ENCODE measurements at regions not wholly inside any gene's neighbourhood (a gene's known extent, or its start where the extent isn't known, plus 50 kb on each side); places are given as distances from the start of the nearest gene placed in this dataset.
"Not testable (repeated sequence)": the region's sequence is repeated elsewhere in the genome, so short reads cannot be mapped to it uniquely, and the experiment has no call there.

DNA sequence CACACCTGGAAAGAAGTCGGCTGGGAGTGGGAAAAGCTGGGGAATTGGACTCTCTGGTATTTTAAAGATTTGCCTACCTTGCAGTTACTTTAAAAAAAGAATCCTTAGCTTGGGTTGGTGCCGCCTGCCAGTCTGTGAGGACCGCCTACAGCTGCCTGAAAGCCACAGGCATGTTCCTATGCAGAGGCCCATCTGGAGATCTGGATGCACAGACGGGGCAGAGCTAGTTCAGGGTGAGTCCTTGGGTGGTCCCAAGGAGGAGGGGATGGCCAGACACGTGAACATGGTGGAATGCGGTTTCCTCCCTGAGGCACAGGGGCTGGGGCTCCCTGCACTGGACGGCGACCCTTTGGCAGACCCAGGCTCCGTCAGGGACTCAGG, 113.2 kb upstream of the IQSEC1 start:
- no peak for ATAC-seq
- 56% methylated on average over 3 of the region's 9 CpGs; no CpG with 5 or more reads in 1 of the 2 donors for WGBS, 2 donors (ENCODE audit: low coverage in 1 of 2)
- no peak for TF ChIP-seq EP300 (IDR thresholded peaks at IDR 0.05)
- TF ChIP-seq POLR2A (IDR thresholded peaks at IDR 0.05), result no peak
- TF ChIP-seq, protein P1, sequence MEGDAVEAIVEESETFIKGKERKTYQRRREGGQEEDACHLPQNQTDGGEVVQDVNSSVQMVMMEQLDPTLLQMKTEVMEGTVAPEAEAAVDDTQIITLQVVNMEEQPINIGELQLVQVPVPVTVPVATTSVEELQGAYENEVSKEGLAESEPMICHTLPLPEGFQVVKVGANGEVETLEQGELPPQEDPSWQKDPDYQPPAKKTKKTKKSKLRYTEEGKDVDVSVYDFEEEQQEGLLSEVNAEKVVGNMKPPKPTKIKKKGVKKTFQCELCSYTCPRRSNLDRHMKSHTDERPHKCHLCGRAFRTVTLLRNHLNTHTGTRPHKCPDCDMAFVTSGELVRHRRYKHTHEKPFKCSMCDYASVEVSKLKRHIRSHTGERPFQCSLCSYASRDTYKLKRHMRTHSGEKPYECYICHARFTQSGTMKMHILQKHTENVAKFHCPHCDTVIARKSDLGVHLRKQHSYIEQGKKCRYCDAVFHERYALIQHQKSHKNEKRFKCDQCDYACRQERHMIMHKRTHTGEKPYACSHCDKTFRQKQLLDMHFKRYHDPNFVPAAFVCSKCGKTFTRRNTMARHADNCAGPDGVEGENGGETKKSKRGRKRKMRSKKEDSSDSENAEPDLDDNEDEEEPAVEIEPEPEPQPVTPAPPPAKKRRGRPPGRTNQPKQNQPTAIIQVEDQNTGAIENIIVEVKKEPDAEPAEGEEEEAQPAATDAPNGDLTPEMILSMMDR (IDR thresholded peaks at IDR 0.05), result no peak
- no peak for TF ChIP-seq POLR2AphosphoS5 (IDR thresholded peaks at IDR 0.05)
- peaks cover 0 to 16% (median 0%) of the 10 kb centered on the region in 3 donors for H3K9me3 ChIP-seq
- H3K4me3 ChIP-seq, result no peak overlapping the region
- no peaks in the 10 kb centered on the region for H3K4me1 ChIP-seq
- H3K27me3 ChIP-seq, result peaks cover 15% of the 10 kb centered on the region
- H3K27ac ChIP-seq, result no peak overlapping the region
- no peaks in the 10 kb centered on the region for H3K36me3 ChIP-seq

DNA sequence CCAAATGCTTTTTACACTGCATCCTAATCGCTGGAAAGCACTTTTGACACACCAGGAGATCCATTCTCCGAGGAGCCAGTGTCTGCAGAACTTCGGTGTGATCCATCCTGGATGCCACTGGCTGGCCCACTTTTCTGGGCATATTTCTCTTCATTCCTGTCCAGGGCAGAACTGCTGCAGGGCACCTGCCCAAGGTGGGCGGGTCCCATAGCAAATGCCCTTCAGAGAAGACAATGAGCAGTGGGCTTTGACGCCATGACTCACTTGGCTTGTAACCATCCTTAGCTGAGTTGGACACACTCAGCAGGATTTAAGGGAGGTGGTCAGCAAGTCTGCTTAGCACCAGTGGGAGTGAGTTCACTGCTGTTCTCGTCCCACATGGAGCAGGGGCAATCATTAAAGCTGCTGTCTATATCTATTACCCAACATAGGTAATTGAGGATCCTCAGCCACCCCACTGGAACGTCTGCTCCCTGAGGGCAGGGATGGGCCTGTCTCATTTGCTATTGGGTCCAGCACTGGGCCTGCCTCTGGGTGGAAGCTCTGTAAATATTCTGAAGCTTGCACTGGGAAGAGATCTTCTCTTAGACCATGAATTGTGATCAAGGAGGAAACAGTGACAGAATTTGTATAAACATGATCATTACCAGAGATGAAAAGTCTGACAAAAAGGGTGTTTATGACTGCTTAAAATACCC, 112.7 kb upstream of the IQSEC1 start:
- Histone ChIP-seq H3K4me1 (no peaks in the 10 kb centered on the region), H3K36me3 (no peaks in the 10 kb centered on the region), H3K9me3 (peaks cover 0 to 21% (median 0%) of the 10 kb centered on the region in 3 donors), H3K4me3 (no peak overlapping the region), H3K27me3 (peaks cover 15% of the 10 kb centered on the region), H3K27ac (no peak overlapping the region)
- ATAC-seq, result no peak
- WGBS, 2 donors (ENCODE audit: low coverage in 1 of 2), result 96% methylated on average over 3 to 4 of the region's 7 CpGs
- no peak for TF ChIP-seq EP300 (IDR thresholded peaks at IDR 0.05)
- TF ChIP-seq, protein P1 (IDR thresholded peaks at IDR 0.05), result no peak
- no peak for TF ChIP-seq POLR2A (IDR thresholded peaks at IDR 0.05)
- TF ChIP-seq POLR2AphosphoS5 (IDR thresholded peaks at IDR 0.05), result no peak

DNA sequence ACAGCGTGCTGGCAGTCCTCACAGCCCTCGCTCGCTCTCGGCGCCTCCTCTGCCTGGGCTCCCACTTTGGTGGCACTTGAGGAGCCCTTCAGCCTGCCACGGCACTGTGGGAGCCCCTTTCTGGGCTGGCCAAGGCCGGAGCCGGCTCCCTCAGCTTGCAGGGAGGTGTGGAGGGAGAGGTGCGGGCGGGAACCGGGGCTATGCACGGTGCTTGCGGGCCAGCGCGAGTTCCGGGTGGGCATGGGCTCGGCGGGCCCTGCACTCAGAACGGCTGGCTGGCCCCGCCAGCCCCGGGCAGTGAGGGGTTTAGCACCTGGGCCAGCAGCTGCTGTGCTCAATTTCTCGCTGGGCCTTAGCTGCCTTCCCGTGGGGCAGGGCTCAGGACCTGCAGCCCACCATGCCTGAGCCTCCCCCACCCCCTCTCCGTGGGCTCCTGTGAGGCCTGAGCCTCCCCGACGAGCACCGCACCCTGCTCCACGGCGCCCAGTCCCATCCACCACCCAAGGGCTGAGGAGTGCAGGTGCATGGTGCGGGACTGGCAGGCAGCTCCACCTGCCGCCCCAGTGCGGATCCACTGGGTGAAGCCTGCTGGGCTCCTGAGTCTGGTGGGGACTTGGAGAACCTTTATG, 106.5 kb upstream of the IQSEC1 start:
- H3K27me3 ChIP-seq, H3K4me3 ChIP-seq, ATAC-seq, H3K36me3 ChIP-seq, H3K27ac ChIP-seq, H3K4me1 ChIP-seq: not testable (repeated sequence)
- peaks cover 0 to 46% (median 0%) of the 10 kb centered on the region in 3 donors for H3K9me3 ChIP-seq
- WGBS, 2 donors (ENCODE audit: low coverage in 1 of 2), result 67 to 92% methylated on average over 1 to 6 of the region's 32 CpGs

DNA sequence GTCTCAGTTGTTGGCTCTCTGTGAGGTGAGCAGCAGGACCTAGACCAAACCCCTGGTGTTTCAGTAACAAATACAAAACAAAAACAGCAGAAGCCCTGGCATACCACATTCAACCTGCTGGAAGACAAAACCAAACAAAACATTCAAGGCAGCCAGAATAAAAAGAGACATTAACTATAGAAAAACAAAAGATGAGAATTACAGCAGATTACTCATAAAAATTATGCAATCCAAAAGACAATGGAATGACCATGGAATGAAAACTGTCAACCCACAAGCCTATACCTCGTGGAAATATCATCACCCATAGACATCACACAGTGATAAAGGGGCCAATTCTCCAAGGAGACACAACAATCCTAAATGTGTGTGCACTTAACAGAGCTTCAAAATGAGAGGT, 106.0 kb upstream of the IQSEC1 start:
- ATAC-seq, result no peak
- H3K36me3 ChIP-seq, result no peaks in the 10 kb centered on the region
- WGBS, 2 donors (ENCODE audit: low coverage in 1 of 2), result 44 to 64% methylated on average over 1 of the region's 1 CpG

DNA sequence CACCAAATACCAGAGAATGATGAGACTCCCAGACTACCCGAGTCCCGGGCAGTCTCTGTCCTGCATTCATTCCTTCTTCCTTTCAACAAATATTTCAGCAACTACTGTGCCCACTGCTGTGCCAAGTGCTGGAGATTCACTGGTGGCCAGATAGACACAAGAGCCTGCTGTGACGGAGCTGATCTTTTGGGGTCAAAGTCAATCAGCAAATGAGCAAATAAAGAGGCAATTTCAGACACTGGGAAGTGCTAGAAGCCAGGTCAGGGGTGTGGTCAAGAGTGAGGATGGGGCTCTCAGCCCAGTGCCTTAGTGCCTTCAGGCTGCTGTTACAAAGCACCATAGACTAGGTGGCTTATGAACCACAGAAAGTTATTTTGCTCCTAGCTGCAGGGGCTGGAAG, 104.9 kb upstream of the IQSEC1 start:
- Histone ChIP-seq H3K9me3 (peaks cover 0 to 41% (median 0%) of the 10 kb centered on the region in 3 donors), H3K4me3 (no peak overlapping the region), H3K27ac (no peak overlapping the region), H3K36me3 (no peaks in the 10 kb centered on the region), H3K27me3 (peaks cover 4% of the 10 kb centered on the region), H3K4me1 (no peaks in the 10 kb centered on the region)
- ATAC-seq, result no peak
- WGBS, 2 donors (ENCODE audit: low coverage in 1 of 2), result 100% methylated on average over 1 to 3 of the region's 3 CpGs
- no peak for TF ChIP-seq POLR2AphosphoS5 (IDR thresholded peaks at IDR 0.05)
- TF ChIP-seq, protein P1 (IDR thresholded peaks at IDR 0.05), result no peak

More for the DNA sequence above, 106.0 kb upstream of the IQSEC1 start:
- TF ChIP-seq EP300 (IDR thresholded peaks at IDR 0.05), result no peak
- TF ChIP-seq, protein P1 (IDR thresholded peaks at IDR 0.05), result no peak
- TF ChIP-seq POLR2A (IDR thresholded peaks at IDR 0.05), result no peak
- TF ChIP-seq POLR2AphosphoS5 (IDR thresholded peaks at IDR 0.05), result no peak
- Histone ChIP-seq H3K27ac (no peak overlapping the region), H3K4me1 (no peaks in the 10 kb centered on the region), H3K4me3 (no peak overlapping the region), H3K27me3 (peaks cover 4% of the 10 kb centered on the region), H3K9me3 (peaks cover 0 to 41% (median 0%) of the 10 kb centered on the region in 3 donors)

Measured in gastroesophageal sphincter (tissue), 4 donors.